ENCODE measurements at regions not wholly inside any gene's neighbourhood (a gene's known extent, or its start where the extent isn't known, plus 50 kb on each side); places are given as distances from the start of the nearest gene placed in this dataset.

GRCh38 chr13:104967376-104967775 lies 1568.1 kb downstream of the EFNB2 start:
- Histone ChIP-seq H3K9me3 (ENCODE audit: severe bottlenecking) (no peaks in the 10 kb centered on the region), H3K4me3 (ENCODE audit: low read depth, low read length) (no peak overlapping the region), H3K27me3 (ENCODE audit: insufficient read depth, low read depth, severe bottlenecking) (no peaks in the 10 kb centered on the region), H3K27ac (no peak overlapping the region), H3K36me3 (no peaks in the 10 kb centered on the region)
- no peak for DNase-seq
- no peak for TF ChIP-seq CTCF (IDR thresholded peaks at IDR 0.05; ENCODE audit: low read depth, low read length)

- Histone ChIP-seq H3K27ac (no peak overlapping the region), H3K4me3 (ENCODE audit: low read depth, low read length) (no peak overlapping the region), H3K36me3 (no peaks in the 10 kb centered on the region), H3K9me3 (ENCODE audit: severe bottlenecking) (no peaks in the 10 kb centered on the region), H3K27me3 (ENCODE audit: insufficient read depth, low read depth, severe bottlenecking) (no peaks in the 10 kb centered on the region)
- TF ChIP-seq CTCF (IDR thresholded peaks at IDR 0.05; ENCODE audit: low read depth, low read length), result no peak
- no peak for DNase-seq
These were observed 1573.1 kb downstream of the EFNB2 start for GRCh38 chr13:104962411-104962810.

DNA sequence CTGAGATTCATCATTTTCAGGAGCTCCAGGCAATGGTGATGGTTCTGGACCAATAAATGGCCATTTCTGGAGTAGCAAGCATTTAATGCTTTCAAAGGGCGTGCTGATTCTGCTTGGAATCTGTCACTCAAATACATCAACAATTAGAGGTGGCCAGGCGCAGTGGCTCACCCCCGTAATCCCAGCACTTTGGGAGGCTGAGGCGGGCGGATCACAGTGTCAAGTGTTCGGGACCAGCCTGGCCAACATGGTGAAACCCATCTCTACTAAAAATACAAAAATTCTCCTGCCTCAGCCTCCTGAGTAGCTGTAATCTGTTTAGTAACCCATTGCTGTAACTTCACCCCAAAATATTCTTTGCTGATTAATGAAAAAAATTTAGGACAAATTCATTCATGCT lies 1574.2 kb downstream of the EFNB2 start:
- no peaks in the 10 kb centered on the region for H3K9me3 ChIP-seq (ENCODE audit: severe bottlenecking)
- no peaks in the 10 kb centered on the region for H3K27me3 ChIP-seq (ENCODE audit: insufficient read depth, low read depth, severe bottlenecking)
- DNase-seq, result no peak
- H3K36me3 ChIP-seq, result no peaks in the 10 kb centered on the region
- H3K4me3 ChIP-seq (ENCODE audit: low read depth, low read length), result no peak overlapping the region
- H3K27ac ChIP-seq, result no peak overlapping the region
- TF ChIP-seq CTCF (IDR thresholded peaks at IDR 0.05; ENCODE audit: low read depth, low read length), result no peak

GRCh38 chr13:104954210-104954609 lies 1581.3 kb downstream of the EFNB2 start:
- TF ChIP-seq CTCF (IDR thresholded peaks at IDR 0.05; ENCODE audit: low read depth, low read length), result no peak
- Histone ChIP-seq H3K27ac (no peak overlapping the region), H3K27me3 (ENCODE audit: insufficient read depth, low read depth, severe bottlenecking) (no peaks in the 10 kb centered on the region), H3K36me3 (no peaks in the 10 kb centered on the region), H3K4me3 (ENCODE audit: low read depth, low read length) (no peak overlapping the region), H3K9me3 (ENCODE audit: severe bottlenecking) (no peaks in the 10 kb centered on the region)
- no peak for DNase-seq

DNA sequence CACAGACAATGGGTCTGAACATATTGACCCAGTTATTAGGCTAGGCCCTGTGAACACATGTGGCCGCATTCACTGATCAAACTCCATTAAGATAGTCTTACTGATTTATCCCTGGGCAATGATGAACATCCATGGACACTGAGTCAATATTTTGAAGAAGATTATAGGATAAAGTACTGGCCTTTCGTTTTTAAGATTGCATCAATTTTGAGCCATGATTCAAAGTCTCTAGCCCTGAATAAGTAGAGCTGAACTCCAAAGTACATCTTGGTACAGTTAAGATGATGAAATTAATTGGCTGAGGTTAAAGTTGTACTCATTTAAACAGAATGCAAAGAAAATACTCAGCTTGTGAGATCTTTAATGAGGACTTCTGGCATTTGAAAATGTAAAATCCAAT lies 1581.9 kb downstream of the EFNB2 start:
- TF ChIP-seq CTCF (IDR thresholded peaks at IDR 0.05; ENCODE audit: low read depth, low read length), result no peak
- Histone ChIP-seq H3K9me3 (ENCODE audit: severe bottlenecking) (no peaks in the 10 kb centered on the region), H3K27ac (no peak overlapping the region), H3K27me3 (ENCODE audit: insufficient read depth, low read depth, severe bottlenecking) (no peaks in the 10 kb centered on the region), H3K36me3 (no peaks in the 10 kb centered on the region), H3K4me3 (ENCODE audit: low read depth, low read length) (no peak overlapping the region)
- no peak for DNase-seq
